ENCODE measurements at regions not wholly inside any gene's neighbourhood (a gene's known extent, or its start where the extent isn't known, plus 50 kb on each side); places are given as distances from the start of the nearest gene placed in this dataset.

DNA sequence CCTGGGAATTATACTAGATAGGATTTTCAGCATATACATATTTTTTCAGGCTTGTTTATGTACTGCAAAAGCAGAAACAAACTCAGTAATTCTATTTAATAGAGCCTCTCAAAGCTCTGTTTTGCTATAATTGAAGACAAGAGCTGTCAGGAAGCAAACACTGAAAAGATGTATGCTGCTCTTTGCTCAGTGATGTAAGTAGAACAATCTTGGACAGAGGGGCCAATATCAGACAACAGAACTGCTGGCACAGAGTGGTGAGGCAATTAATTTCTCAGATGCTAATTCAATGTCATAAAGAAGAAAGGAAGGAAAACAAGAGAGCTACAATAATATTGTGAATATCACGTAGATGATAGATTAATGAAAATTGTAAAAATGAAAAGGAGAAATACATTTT is 663.3 kb upstream of the ADGRB3 start:
- no peaks in the 10 kb centered on the region for H3K79me2 ChIP-seq (ENCODE audit: control insufficient read depth, insufficient read depth, low read length)
- H2AFZ ChIP-seq (ENCODE audit: low read depth, low read length) = no peak overlapping the region
- no peak overlapping the region for H3K4me2 ChIP-seq (ENCODE audit: insufficient read depth, low read length)
- BruUV-seq (replicated peaks) = no TSS peak
- no peaks in the 10 kb centered on the region for H3K4me1 ChIP-seq (ENCODE audit: control insufficient read depth, extremely low read depth, insufficient read depth, low read length)
- DNase-seq (ENCODE audit: low read depth, low spot score) = no peak
- dilution Hi-C loops (cut with MboI; ENCODE audit: extremely low pct_ligation_motif_present, low sequenced_read_pairs) = no loop called here
- H4K20me1 ChIP-seq (replicated peaks; ENCODE audit: control insufficient read depth, extremely low read depth, insufficient read depth, low read length) = no peaks in the 10 kb centered on the region
- POLR2A ChIA-PET = no interaction called here
- no peaks in the 10 kb centered on the region for H3K27me3 ChIP-seq (ENCODE audit: control insufficient read depth in 2 of 2, insufficient read depth in 2 of 2, low read length in 2 of 2)
- no peak for FAIRE-seq
- intact Hi-C loops (cut with micrococcal nuclease) = no loop called here
- no peaks in the 10 kb centered on the region for H3K9me1 ChIP-seq (replicated peaks; ENCODE audit: control insufficient read depth, extremely low read depth, insufficient read depth, low read length)
- no peaks in the 10 kb centered on the region for H3K9me3 ChIP-seq (replicated peaks; ENCODE audit: control insufficient read depth, insufficient read depth, low read length)
- CTCF ChIA-PET = no interaction called here
- no peak overlapping the region for H3K4me3 ChIP-seq (replicated peaks in 1 of 3; ENCODE audit: insufficient read depth in 1 of 3, low read depth in 1 of 3, low read length in 3 of 3)
- TF ChIP-seq JUN (IDR thresholded peaks at IDR 0.05; ENCODE audit: borderline replicate concordance, insufficient read depth, insufficient read length, low read depth) (no peak), GATA2 (IDR thresholded peaks at IDR 0.05; ENCODE audit: insufficient read depth, insufficient read length, low read depth, low read length) (no peak)
- H3K36me3 ChIP-seq (ENCODE audit: control insufficient read depth in 2 of 2, extremely low read depth in 1 of 2, insufficient read depth in 2 of 2, low read length in 2 of 2) = no peaks in the 10 kb centered on the region
- no peak overlapping the region for H3K9ac ChIP-seq (replicated peaks; ENCODE audit: extremely low read depth, insufficient read depth, low read length)
- H3K27ac ChIP-seq (ENCODE audit: insufficient read depth, low read depth, low read length) = no peak overlapping the region

DNA sequence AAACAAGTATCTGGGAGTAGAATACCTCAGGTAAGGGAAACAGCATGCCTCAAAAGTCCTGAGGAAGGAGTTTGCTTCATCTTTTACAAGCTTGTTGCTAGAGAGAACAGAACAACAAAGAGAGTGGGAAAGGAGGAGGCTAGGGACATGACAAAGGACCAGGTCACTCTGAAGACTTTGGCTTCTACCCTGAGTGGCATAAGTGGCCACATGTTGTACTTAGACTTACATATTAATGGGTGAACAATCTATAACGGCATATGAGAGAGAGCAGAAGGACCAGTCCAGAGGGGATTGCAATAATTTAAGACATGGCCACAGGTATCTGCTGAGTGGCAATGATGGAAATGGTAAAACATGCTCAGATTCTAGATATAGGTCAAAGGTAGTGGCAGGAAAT is 668.3 kb upstream of the ADGRB3 start:
- intact Hi-C loops (cut with micrococcal nuclease) (no loop called here), dilution Hi-C loops (cut with MboI; ENCODE audit: extremely low pct_ligation_motif_present, low sequenced_read_pairs) (no loop called here)
- H3K9ac ChIP-seq (replicated peaks; ENCODE audit: extremely low read depth, insufficient read depth, low read length) = no peak overlapping the region
- H3K4me3 ChIP-seq (replicated peaks in 1 of 3; ENCODE audit: insufficient read depth in 1 of 3, low read depth in 1 of 3, low read length in 3 of 3) = no peak overlapping the region
- no peaks in the 10 kb centered on the region for H4K20me1 ChIP-seq (replicated peaks; ENCODE audit: control insufficient read depth, extremely low read depth, insufficient read depth, low read length)
- POLR2A ChIA-PET = no interaction called here
- H3K27ac ChIP-seq (ENCODE audit: insufficient read depth, low read depth, low read length) = no peak overlapping the region
- no peak for FAIRE-seq
- CTCF ChIA-PET = no interaction called here
- no peaks in the 10 kb centered on the region for H3K9me3 ChIP-seq (replicated peaks; ENCODE audit: control insufficient read depth, insufficient read depth, low read length)
- no peak for DNase-seq (ENCODE audit: low read depth, low spot score)
- no peaks in the 10 kb centered on the region for H3K36me3 ChIP-seq (ENCODE audit: control insufficient read depth in 2 of 2, extremely low read depth in 1 of 2, insufficient read depth in 2 of 2, low read length in 2 of 2)
- no peaks in the 10 kb centered on the region for H3K9me1 ChIP-seq (replicated peaks; ENCODE audit: control insufficient read depth, extremely low read depth, insufficient read depth, low read length)
- H3K79me2 ChIP-seq (ENCODE audit: control insufficient read depth, insufficient read depth, low read length) = no peaks in the 10 kb centered on the region
- no peak overlapping the region for H3K4me2 ChIP-seq (ENCODE audit: insufficient read depth, low read length)
- BruUV-seq (replicated peaks) = no TSS peak
- no peaks in the 10 kb centered on the region for H3K4me1 ChIP-seq (ENCODE audit: control insufficient read depth, extremely low read depth, insufficient read depth, low read length)
- TF ChIP-seq MYC (IDR thresholded peaks at IDR 0.05; ENCODE audit: low read depth, low read length) (no peak), JUN (IDR thresholded peaks at IDR 0.05; ENCODE audit: borderline replicate concordance, insufficient read depth, insufficient read length, low read depth) (no peak), GATA2 (IDR thresholded peaks at IDR 0.05; ENCODE audit: insufficient read depth, insufficient read length, low read depth, low read length) (no peak), POLR2A (IDR thresholded peaks at IDR 0.05; ENCODE audit: low read depth, low read length) (no peak), FOS (IDR thresholded peaks at IDR 0.05; ENCODE audit: borderline replicate concordance, insufficient read depth, low read length) (no peak), POLR2AphosphoS5 (IDR thresholded peaks at IDR 0.05; ENCODE audit: insufficient read depth, low read depth, low read length) (no peak), CTCF (IDR thresholded peaks at IDR 0.05; ENCODE audit: extremely low read depth in 1 of 2, insufficient read depth in 1 of 2, low read depth in 1 of 2, low read length in 2 of 2) (no peak), EZH2 (IDR thresholded peaks at IDR 0.05; ENCODE audit: borderline replicate concordance, low read depth, low read length, severe bottlenecking) (no peak)
- TF ChIP-seq, protein P1, sequence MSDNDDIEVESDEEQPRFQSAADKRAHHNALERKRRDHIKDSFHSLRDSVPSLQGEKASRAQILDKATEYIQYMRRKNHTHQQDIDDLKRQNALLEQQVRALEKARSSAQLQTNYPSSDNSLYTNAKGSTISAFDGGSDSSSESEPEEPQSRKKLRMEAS (IDR thresholded peaks at IDR 0.05; ENCODE audit: insufficient read depth, insufficient read length) = no peak
- no peak overlapping the region for H2AFZ ChIP-seq (ENCODE audit: low read depth, low read length)
- no peaks in the 10 kb centered on the region for H3K27me3 ChIP-seq (ENCODE audit: control insufficient read depth in 2 of 2, insufficient read depth in 2 of 2, low read length in 2 of 2)

Data from endothelial cell of umbilical vein (primary cell).